ENCODE measurements at regions not wholly inside any gene's neighbourhood (a gene's known extent, or its start where the extent isn't known, plus 50 kb on each side); places are given as distances from the start of the nearest gene placed in this dataset.
"Not testable (repeated sequence)": the region's sequence is repeated elsewhere in the genome, so short reads cannot be mapped to it uniquely, and the experiment has no call there.

DNA sequence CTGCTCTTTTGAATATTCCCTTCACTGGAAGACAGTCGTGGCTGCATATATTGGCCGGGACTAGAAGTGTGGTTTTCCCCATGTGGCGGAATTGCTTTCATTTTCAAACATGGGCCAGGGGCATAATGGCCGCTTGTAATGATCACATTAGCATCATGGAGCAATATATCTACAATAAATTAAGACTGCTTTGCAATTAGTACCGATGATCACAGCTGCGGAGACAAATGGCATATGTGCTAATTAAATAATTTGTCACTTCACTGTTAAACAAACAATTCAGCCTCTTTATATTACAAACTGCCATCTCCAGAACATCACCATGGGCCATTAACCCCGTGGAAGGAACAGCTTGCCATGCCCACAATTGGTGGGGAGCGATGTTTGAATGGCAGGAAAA, 68.2 kb upstream of the OLIG2 start:
- no peak overlapping the region for H3K4me3 ChIP-seq (replicated peaks in 1 of 2; ENCODE audit: low read depth in 2 of 2, low read length in 2 of 2)
- TF ChIP-seq, protein P1, sequence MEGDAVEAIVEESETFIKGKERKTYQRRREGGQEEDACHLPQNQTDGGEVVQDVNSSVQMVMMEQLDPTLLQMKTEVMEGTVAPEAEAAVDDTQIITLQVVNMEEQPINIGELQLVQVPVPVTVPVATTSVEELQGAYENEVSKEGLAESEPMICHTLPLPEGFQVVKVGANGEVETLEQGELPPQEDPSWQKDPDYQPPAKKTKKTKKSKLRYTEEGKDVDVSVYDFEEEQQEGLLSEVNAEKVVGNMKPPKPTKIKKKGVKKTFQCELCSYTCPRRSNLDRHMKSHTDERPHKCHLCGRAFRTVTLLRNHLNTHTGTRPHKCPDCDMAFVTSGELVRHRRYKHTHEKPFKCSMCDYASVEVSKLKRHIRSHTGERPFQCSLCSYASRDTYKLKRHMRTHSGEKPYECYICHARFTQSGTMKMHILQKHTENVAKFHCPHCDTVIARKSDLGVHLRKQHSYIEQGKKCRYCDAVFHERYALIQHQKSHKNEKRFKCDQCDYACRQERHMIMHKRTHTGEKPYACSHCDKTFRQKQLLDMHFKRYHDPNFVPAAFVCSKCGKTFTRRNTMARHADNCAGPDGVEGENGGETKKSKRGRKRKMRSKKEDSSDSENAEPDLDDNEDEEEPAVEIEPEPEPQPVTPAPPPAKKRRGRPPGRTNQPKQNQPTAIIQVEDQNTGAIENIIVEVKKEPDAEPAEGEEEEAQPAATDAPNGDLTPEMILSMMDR (IDR thresholded peaks at IDR 0.05; ENCODE audit: low read depth, low read length): no peak
- DNase-seq (ENCODE audit: low read depth in 2 of 2): no peak

DNA sequence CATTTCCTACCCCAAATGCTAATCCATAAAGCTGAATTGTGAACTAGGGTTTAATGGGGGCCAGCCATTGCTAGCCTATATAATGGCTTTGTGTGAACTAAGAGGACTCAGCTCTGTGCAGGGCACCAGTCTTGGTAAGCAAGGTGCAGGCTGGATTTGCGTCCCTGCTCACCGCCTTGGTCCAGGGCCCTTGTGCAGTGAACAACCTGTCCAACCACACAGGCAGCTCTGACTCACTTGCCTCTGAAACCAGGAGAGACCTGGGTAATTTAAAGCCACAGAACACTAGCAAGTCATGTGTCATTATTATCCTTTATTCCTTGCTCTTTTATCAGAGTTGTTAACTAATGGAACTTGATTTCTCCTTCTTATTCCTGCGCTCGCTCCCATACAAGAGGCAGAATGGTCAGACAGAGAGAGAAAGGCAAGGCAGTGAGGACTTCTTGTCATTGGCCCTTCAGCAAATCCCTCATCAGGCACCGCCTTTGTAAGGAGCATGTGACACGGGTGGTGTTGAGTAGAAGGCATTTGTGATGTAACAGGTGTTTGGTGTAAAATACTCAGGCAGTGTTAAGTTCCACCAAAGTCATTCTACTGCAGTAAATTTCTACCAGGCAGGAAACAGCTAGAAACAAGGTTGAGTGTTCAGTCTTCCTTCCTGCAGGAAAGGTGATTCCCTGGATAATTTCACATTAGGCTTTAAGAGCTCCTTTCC, 67.3 kb upstream of the OLIG2 start:
- no peak for DNase-seq (ENCODE audit: low read depth in 2 of 2)
- TF ChIP-seq, protein P1 (IDR thresholded peaks at IDR 0.05; ENCODE audit: low read depth, low read length): no peak
- no peak overlapping the region for H3K4me3 ChIP-seq (replicated peaks in 1 of 2; ENCODE audit: low read depth in 2 of 2, low read length in 2 of 2)

DNA sequence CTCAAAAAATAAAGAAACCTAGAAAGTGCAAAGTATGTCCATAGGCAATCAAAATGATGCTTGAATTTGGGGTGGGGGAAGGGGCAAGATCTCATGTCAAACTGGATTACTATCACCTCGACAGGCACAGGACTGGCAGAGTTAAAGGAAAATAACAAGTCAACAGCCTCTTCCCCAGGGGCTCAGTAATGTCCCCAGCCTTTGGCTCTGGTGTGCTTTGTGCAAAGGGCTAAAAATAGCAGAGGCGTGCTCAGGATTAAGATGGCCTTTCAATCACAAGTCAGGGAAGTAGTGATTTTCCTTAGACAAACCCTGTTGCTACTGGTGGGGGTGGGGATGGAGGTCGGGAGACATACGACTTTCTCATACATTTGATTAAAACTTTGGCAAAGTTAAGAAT, 63.5 kb upstream of the OLIG2 start:
- TF ChIP-seq, protein P1 (IDR thresholded peaks at IDR 0.05; ENCODE audit: low read depth, low read length): no peak
- no peak for DNase-seq (ENCODE audit: low read depth in 2 of 2)
- H3K4me3 ChIP-seq (replicated peaks in 1 of 2; ENCODE audit: low read depth in 2 of 2, low read length in 2 of 2): no peak overlapping the region

DNA sequence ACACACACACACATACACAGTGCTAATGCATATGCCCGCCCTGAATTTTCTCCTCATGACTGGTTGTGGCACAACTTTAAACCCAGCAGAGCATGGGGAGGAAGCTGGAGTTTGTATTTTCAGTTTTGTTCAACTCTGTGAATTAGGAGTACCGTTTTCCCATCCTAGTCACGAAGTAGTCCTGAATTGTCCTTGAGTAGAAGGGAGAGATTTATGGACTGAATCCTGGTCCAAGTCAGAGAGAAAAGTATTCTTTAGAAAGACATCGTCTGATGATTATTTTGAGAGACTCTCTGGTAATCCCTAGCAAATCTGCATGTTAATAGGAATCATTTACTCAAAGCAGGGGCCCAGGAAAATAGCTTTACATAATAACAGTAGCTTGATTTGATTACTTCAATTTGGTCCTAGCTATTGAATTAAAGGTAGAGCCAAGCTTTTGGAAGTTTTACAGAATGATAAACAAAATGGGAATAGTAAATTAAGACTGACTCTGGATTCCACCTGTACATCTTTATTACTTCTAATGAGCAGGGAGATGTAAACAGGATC, 60.5 kb upstream of the OLIG2 start:
- no peak for DNase-seq (ENCODE audit: low read depth in 2 of 2)
- TF ChIP-seq, protein P1 (IDR thresholded peaks at IDR 0.05; ENCODE audit: low read depth, low read length): no peak
- H3K4me3 ChIP-seq (replicated peaks in 1 of 2; ENCODE audit: low read depth in 2 of 2, low read length in 2 of 2): no peak overlapping the region

GRCh38 chr21:32966120-32966519, 59.6 kb upstream of the OLIG2 start:
- no peak for DNase-seq (ENCODE audit: low read depth in 2 of 2)
- TF ChIP-seq, protein P1 (IDR thresholded peaks at IDR 0.05; ENCODE audit: low read depth, low read length): no peak

GRCh38 chr21:32968103-32968502, 57.6 kb upstream of the OLIG2 start:
- not testable (repeated sequence) for H3K4me3 ChIP-seq (replicated peaks in 1 of 2; ENCODE audit: low read depth in 2 of 2, low read length in 2 of 2); DNase-seq (ENCODE audit: low read depth in 2 of 2)

More at GRCh38 chr21:32966120-32966519, 59.6 kb upstream of the OLIG2 start:
- no peak overlapping the region for H3K4me3 ChIP-seq (replicated peaks in 1 of 2; ENCODE audit: low read depth in 2 of 2, low read length in 2 of 2)

GRCh38 chr21:32974653-32975052, 51.1 kb upstream of the OLIG2 start:
- H3K4me3 ChIP-seq (replicated peaks in 1 of 2; ENCODE audit: low read depth in 2 of 2, low read length in 2 of 2): no peak overlapping the region
- TF ChIP-seq, protein P1 (IDR thresholded peaks at IDR 0.05; ENCODE audit: low read depth, low read length): no peak
- no peak for DNase-seq (ENCODE audit: low read depth in 2 of 2)
